ENCODE measurements at regions not wholly inside any gene's neighbourhood (a gene's known extent, or its start where the extent isn't known, plus 50 kb on each side); places are given as distances from the start of the nearest gene placed in this dataset.

DNA sequence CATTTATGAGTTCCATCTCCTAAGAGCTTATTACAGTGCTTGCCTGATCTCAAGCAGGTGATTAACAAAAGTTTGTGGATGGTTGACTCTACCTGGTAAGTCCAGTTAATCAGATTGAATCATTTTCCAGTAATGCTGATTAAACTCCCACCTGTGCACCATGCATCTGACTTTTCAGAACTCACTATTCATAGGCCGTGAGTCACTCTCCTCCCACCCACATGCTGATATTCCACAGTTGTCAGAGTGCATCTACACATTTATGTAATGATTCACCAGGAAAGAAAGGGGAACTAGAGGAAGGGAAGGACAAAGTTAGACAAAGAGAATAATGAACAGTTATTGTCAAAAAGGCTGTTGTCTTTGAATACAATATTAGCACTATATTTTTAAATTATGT is 106.2 kb upstream of the UBE3A start:
- no peak for TF ChIP-seq CTCF (IDR thresholded peaks at IDR 0.05; ENCODE audit: borderline replicate concordance, insufficient read depth, low read depth, low read length)
- no peak overlapping the region for H3K4me3 ChIP-seq (ENCODE audit: low read depth, low read length)

DNA sequence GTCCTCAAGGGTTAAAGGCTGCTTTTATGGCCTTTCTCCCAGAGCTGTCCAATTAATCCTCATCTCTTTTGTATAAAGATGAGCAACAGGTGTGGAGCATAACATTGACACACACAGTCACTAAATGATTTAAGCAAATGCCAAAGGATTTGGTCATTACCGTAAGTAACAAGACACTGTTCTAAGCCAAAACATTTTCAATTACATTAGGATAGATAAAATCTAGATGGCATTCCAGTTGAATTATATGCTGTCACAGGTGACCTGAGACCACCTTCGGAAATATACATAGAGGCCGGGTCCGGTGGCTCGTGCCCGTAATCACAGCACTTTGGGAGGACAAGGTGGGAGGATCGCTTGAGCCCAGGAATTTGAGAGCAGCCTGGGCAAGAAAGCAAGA is 105.3 kb upstream of the UBE3A start:
- H3K4me3 ChIP-seq (ENCODE audit: low read depth, low read length) = no peak overlapping the region
- TF ChIP-seq CTCF (IDR thresholded peaks at IDR 0.05; ENCODE audit: borderline replicate concordance, insufficient read depth, low read depth, low read length) = no peak

DNA sequence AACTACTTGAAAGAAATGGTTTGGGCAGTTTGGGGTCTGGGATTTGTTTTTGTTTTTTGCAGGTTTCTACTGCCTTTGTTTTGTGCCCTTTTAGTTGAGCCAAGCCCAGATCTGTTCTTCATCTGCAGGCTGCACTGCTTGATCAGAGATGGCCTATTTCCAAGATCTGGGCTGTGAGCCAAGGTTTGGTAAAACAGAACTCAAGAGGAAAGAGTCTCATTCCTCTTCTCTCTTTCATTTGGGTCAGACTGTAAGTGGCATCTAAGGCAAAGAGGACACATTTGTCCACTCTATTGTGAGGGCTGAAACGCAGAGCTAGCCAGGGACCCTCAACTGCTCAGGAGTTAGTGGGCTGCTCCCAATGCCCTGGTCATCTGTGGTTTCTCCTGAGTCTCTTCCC is 104.4 kb upstream of the UBE3A start:
- H3K4me3 ChIP-seq (ENCODE audit: low read depth, low read length) = no peak overlapping the region

GRCh38 chr15:25541228-25541627 is 102.4 kb upstream of the UBE3A start:
- no peak overlapping the region for H3K4me3 ChIP-seq (ENCODE audit: low read depth, low read length)
- no peak for TF ChIP-seq CTCF (IDR thresholded peaks at IDR 0.05; ENCODE audit: borderline replicate concordance, insufficient read depth, low read depth, low read length)

More for the DNA sequence above, 104.4 kb upstream of the UBE3A start:
- no peak for TF ChIP-seq CTCF (IDR thresholded peaks at IDR 0.05; ENCODE audit: borderline replicate concordance, insufficient read depth, low read depth, low read length)

DNA sequence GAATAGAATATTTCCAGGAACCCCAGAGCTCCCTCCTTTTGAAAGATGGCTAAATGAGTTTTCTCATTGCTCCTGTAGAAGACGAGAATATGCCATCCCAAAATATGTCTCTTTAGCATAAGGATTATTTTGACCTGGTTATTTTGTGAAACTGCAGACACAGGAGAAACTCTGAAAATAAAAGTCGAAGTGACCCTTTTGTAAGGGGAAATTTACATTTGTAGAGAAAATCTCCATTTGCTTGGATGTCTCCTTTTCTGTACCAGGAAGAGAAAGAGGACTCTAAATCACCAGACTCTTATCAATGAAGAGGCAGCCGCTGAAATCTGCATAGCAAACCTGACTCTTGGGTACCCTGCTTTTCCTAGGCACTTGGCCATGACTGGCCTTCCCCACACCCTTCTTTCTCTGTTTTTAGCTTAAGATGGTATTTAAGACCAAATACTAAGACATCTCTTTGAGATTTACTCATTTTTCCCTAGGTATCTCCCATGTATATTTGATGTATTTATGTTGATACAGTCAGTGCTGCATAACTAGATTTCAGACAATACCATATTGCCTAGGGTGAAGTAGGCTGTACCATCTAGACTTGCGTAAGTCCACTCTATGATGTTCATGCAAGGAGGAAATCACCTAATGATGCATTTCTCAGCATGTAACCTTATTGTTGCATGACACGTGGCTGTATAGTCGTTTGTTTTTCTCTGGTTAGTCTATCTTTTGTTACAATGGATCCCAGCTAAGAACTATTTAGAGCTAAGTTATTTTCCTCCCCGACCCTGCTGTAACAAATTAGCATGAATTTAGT is 98.2 kb upstream of the UBE3A start:
- no peak overlapping the region for H3K4me3 ChIP-seq (ENCODE audit: low read depth, low read length)
- no peak for TF ChIP-seq CTCF (IDR thresholded peaks at IDR 0.05; ENCODE audit: borderline replicate concordance, insufficient read depth, low read depth, low read length)

DNA sequence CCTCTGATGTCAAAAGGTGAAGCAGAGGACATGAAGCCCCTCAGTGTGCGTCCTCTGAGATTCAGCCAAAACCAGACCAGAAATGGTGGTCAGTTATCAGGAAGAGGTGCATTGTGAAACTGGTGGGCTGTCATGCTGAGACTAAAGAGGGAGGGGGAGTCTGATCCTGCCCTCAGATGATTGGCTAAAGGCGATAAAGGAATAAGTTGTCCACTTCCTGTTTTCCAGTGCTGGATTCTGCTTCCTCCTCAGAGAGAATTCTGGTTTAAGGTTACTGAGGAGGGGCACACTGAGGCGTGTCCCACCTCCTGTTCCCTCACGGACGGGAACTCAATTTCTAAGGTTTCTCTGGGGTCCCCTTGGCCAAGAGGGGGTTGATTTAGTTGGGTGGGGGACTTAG is 97.0 kb upstream of the UBE3A start:
- H3K4me3 ChIP-seq (ENCODE audit: low read depth, low read length) = no peak overlapping the region
- no peak for TF ChIP-seq CTCF (IDR thresholded peaks at IDR 0.05; ENCODE audit: borderline replicate concordance, insufficient read depth, low read depth, low read length)

DNA sequence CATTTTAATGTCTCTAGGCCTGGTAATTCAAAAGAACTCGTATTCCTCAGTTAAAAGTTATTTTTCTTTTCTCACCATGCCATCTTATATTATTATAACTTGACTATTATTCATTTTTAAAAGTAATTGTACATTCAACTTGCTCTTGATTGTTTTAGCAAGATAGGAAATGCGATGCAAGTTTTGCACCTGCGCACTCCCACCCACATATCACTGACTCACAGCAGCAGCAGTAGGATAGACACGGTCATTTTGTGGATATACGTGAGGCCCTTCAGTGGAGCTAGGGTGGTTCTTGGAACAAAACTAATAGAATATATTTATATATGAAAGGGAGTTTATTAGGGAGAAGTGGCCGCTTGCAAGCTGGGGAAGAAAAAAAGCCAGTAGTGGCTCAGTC is 95.5 kb upstream of the UBE3A start:
- TF ChIP-seq CTCF (IDR thresholded peaks at IDR 0.05; ENCODE audit: borderline replicate concordance, insufficient read depth, low read depth, low read length) = no peak
- H3K4me3 ChIP-seq (ENCODE audit: low read depth, low read length) = no peak overlapping the region

All from GM12875 (cell line).